HG03066 (cell line): ENCODE measurements at regions not wholly inside any gene's neighbourhood (a gene's known extent, or its start where the extent isn't known, plus 50 kb on each side); places are given as distances from the start of the nearest gene placed in this dataset.

ENCODE experiments used
- ATAC-seq: cut with Tn5 transposase; IDR thresholded peaks from one replicate; pipeline ENCODE4 v1.9.1; 2021; ENCODE audit warnings: low read depth; ENCODE audit not compliant: unreplicated experiment

GRCh38 chr6:145305670-145306069, 429.6 kb downstream of the EPM2A start:
- no peak for ATAC-seq

DNA sequence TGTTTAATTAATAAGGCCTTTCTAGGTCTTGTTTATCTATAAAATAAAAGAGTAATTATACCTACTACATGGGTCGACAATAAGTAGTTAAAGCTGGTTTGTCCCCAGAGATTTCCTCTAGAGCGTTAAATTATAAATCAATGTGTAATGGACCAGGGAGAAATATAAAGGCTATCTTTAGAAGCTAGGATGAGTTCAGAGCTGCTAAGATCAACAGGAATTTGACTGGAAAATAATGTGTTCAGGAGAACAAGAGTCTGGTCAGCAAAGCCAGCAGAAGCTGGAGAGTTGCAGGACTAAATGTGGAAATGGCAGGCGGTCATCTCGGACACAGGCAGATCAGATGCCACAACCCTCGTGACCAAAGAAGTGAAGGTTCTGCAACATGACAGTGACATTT, 428.8 kb downstream of the EPM2A start:
- ATAC-seq, result no peak

DNA sequence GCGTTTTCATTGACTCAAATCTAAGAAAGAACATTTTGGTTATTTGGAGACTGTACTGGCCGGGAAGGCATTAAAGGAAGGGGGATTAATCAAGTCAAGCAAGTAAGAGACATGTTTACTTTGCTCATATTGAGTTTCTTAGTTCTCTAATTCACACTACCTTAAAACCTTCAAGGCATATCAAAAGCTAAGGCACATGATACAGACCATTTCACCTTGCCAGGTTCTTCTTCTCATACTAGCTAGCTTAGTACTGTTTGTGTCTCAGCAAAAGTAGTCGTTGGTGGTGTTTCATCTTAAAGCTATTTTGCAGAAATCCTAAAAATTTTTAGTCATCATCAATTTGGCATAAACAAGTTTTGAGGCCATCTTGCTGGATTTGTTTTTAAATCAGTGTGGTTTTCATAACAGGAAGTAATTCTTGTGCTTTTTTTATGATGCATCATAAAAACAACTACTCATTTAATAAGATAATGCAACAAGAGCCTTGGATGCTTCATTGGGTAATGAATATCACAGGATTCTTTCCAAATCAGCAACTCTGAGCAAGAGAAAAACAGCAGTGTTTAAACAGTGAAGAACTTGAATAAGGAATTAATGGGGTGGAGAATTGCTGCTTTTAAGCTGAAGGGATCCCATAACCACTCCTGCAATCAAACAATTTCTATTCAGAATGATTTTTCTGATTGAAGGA, 425.3 kb downstream of the EPM2A start:
- no peak for ATAC-seq

DNA sequence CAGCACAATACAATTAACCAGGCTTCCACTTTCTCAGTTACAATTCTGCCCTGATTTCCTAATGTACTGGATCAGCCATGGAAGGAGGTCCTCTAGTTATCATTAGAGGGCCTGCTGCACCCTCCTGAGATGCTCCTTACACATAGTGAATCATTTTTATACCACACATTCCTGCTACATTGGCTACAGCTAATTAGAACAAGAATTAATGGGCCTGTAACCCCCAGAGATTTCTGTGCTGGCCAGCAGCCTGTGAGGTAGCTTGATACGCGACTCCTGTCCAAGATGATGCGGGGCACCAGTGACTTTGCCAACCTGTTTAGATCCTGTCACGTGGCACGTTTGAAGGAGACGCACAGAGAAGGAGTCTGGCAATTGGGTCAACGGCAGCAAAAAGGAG, 422.8 kb downstream of the EPM2A start:
- ATAC-seq, result no peak

DNA sequence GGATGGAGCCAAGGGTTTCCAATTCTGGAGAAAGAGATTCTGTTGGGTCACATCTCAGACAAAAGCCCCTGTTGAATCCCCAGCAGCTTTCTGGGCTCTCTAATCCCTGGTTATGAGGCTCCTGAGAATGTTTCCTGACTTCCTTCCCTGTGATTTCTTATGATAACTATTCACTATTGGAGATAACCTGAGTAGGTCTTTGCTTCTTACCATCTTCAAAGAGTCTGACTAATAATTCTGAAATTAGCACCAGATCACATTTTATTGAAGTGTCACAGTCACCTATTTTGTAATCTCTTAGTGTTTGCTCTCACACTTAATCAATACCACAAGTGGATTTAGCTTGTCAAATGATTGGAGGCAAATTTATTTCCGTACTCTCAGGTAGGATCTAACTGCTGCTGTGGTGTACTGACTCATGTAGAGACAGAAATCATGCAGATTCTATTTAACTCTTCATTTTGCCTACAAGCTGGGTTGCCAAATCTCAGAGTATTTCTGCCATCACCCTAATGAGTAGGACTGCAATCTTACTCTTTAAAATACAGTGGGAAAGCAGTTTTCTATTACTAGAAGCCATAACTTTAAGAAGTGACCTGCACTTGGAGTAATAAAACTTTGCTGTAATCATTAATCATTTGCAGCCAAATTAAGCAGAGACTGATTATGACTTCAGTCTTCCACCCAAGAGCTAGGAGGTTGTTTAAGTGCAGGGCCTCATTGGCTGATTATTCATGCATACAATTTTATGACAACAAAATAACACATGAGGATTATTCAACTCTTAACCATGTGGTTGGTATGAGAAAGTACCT, 422.1 kb downstream of the EPM2A start:
- no peak for ATAC-seq

DNA sequence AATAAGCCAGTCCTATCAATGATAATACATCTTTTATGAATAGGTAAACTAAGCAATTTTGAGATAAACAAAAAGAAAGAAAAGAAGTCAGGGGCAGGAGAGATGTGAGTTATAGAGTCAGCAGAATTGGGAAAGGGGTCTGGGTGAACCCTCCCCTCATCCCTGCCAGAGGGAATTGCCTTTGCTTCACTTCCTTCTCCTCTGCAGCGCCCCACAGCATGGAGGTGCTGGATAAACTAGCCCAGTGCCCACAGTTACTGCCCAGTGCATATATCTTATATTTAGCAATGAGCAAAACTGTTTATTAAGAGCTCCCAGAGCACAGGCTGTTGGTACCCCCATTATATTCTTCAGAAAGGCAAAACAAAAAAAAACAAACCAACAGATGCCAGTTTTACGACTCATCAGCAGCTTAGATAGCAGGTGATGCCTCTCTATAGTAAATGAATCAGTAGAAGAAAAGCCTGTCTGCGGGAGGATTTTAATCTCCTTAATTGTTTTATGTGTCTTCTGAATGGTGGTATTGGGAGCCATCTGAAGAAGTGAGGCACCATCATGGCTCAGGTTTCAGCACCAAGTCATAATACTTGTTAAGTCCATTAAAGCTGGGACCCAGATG, 419.2 kb downstream of the EPM2A start:
- no peak for ATAC-seq

GRCh38 chr6:145318952-145319351, 416.4 kb downstream of the EPM2A start:
- ATAC-seq, result no peak

DNA sequence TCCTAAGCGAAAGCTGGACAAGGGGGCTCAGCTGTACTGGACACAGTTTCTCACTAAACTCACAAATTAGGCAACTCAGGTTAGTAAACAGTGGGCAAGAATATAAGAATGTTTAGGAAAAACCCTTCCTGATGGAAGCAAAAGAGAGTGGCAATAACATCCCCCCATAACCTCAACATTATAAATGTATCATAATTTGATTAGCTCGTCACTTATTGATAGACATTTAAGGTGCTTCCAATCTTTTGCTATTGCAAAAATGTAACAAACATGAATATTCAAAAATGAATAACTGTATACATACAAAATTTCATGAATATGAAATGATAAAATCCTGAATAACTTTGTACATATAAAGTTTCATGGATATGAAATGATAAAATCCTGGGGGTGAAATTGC, 415.7 kb downstream of the EPM2A start:
- no peak for ATAC-seq

DNA sequence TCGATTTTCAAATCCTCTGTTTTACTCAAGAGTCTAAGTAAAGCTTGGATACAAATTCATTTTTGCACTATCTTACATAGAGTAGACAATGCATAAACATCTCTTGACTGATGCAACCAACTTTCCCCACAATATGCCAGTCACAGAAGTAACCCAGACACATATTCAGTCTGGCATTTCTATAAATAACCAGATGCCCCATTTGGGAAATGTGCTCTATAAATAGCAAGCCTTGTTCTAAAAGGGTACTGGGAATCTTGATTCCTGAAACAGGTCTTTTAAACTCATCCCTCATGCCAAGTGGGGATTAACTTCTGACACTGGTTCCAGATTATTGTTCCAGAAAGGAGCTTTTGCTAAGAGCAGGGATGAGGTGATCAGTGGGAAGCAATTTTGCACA, 411.7 kb downstream of the EPM2A start:
- no peak for ATAC-seq

- ATAC-seq, result no peak
Measured at GRCh38 chr6:145327586-145327985, 407.7 kb downstream of the EPM2A start.

GRCh38 chr6:145329257-145329656, 406.1 kb downstream of the EPM2A start:
- no peak for ATAC-seq

DNA sequence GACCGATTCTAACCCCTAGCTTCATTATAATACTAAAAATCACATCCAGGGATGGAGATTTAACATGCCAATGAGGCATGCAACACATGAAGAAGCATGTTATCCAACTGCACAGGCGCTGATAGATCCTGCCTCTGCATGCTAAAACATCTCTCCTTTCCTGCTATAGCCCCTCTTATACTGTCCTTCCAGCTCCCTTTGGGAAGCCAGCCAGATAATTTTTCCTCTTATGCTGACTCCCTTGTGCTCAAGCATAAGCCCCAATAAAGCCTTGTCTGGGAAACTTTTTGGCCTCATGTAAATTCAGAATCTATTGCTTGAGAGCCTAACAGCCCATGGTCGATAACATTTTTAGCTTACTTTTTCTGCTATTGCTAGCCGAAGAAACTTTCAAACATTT, 404.3 kb downstream of the EPM2A start:
- ATAC-seq, result no peak

DNA sequence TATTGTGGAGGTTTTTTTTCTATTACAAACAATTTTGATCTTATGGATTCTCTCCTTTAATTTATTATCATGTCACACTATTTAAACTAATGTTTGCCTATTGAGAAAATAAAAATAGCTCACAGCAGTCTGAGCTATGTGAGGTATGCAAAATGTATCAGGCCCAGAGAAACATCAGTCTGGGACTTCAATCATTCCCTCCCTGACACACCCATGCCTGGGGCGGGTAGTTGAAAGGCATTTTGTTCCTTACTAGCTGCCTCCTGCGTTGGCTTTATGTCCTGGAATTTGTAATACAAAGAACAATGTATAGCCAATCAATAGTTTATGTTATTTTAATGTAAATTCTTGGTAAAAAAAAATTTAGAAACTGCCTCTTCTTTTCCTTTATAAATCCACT, 403.3 kb downstream of the EPM2A start:
- no peak for ATAC-seq

GRCh38 chr6:145336119-145336518, 399.2 kb downstream of the EPM2A start:
- ATAC-seq, result no peak

DNA sequence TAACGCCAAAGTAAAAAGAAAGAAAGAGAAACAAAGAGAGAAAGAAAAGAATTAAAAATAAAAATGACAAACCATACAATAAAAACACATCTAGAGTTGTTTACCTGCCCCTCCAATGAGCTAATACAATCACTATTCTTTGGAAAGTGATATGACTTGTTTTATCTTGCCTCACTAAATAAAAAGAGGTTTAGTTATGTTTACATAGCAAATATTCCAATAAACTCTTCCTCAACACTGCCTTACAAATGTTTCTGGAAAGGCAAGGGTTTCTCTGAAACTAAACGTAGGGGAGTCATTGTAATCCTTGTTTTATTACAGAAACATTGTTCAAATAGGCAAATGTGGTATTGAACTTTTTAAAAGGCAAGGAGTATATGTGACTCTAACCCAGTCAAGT, 396.2 kb downstream of the EPM2A start:
- ATAC-seq, result no peak

DNA sequence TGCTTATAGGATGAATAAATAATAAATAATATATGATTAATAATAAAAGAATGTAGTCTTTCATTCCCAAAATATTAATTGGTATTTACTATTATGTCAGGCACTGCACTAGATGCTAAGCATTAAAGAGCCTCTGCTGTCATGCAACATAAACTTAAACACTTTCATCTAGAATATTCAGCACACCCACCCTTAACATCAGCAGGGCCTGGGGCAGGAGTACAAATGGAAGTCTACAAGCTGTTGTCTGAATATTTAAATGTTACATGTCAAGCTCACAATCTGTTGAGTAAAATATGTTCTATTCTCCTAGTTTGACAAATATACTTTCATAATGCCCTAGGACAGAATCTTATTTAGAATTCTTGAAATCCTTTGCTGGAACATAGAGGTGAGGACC, 395.1 kb downstream of the EPM2A start:
- no peak for ATAC-seq

DNA sequence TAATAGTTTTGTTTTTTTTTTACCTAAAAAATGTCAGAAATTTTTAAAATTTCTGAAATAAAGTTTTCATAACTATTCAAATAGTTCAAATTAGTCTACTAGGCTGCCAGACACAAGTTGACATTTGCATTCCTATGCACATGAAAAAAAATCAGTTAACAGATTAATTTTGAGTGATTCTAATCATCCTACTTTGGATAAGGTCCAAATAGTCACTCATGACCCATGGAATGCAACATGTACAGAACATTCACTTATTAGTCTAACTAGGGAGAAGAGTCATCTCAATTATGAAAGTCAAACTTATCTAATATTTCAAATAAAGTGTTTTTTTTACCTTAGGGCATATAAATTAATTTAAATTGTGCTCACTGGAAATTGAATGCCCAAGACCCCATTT, 390.2 kb downstream of the EPM2A start:
- no peak for ATAC-seq

- no peak for ATAC-seq
Measured at GRCh38 chr6:145347216-145347615, 388.1 kb downstream of the EPM2A start.

DNA sequence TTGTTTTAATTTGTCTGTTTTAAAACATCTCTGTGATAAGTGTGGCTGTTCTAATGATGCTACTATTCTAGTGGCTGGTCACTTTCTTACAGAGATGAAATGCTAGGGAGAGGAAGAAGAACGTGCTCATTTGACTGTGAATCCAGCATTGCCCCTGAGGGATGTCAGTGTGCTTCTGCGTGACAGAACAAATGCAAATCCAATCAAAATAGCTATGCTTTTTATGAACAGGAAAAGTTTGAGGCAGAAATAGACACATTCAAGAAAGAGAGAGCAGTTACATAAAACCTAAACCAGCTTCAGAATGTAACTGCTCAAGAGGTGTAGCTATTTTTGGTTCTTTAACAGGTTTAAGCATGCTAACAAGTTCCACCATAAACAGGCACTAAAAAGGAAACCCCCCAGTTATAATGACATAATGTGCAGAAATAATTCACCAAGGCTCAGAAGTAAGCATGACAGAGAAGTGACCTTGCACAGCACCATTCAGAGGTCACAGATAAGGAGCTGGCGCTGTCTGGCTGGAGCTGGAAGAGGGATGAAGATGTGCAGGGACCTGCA, 385.3 kb downstream of the EPM2A start:
- ATAC-seq, result peak; percentile 77

GRCh38 chr6:145350928-145351327, 384.4 kb downstream of the EPM2A start:
- ATAC-seq, result no peak

- ATAC-seq, result no peak
Measured at GRCh38 chr6:145352382-145353080, 382.8 kb downstream of the EPM2A start.
